ENCODE measurements at regions not wholly inside any gene's neighbourhood (a gene's known extent, or its start where the extent isn't known, plus 50 kb on each side); places are given as distances from the start of the nearest gene placed in this dataset.

DNA sequence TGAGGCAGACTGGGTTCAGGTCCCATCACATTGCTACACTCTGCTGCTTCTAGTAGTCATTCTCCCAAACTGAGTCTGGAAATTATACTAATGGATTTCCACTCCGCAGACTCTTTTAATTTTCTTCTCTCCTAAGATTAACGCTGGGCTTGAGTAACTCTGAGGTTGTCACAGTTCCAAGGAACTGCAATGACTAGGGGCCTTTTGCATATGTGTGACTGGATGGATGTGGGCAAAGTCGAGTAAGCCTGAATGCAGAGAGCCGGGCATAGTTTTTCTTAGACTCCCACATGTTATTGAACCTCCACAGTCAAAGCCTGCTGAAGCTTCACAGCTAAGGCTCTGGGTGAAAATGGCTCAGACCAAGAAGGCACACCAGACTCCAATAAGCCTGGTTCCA, 160.9 kb upstream of the PROX1 start (continued):
- TF ChIP-seq TOX (CRISPR knock-in tag; IDR thresholded peaks at IDR 0.05; ENCODE audit: borderline replicate concordance) (no peak), PPARA (CRISPR knock-in tag; IDR thresholded peaks at IDR 0.05; ENCODE audit: borderline replicate concordance) (no peak)

DNA sequence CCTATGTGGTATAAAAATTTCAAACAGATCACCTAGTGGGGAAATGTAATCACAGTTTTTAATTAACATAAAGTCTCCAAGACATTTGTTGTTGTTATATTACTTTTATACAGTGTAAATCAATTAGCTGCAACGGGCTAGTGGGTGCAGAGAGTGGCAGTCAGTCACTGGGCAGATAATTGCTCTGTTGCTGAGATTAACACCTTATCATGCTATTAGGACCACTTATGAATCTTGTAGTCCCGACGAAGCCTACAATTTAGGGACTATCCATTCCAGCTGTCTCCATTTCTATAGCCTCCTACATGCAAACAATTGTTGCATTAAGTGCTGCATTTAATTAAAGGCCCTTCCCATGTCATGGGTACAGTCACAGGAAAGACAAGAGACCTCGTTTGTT, 158.9 kb upstream of the PROX1 start:
- TF ChIP-seq, protein P1, sequence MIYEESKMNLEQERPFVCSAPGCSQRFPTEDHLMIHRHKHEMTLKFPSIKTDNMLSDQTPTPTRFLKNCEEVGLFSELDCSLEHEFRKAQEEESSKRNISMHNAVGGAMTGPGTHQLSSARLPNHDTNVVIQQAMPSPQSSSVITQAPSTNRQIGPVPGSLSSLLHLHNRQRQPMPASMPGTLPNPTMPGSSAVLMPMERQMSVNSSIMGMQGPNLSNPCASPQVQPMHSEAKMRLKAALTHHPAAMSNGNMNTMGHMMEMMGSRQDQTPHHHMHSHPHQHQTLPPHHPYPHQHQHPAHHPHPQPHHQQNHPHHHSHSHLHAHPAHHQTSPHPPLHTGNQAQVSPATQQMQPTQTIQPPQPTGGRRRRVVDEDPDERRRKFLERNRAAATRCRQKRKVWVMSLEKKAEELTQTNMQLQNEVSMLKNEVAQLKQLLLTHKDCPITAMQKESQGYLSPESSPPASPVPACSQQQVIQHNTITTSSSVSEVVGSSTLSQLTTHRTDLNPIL (CRISPR knock-in tag; IDR thresholded peaks at IDR 0.05; ENCODE audit: low read depth), result no peak
- TF ChIP-seq, protein P2, sequence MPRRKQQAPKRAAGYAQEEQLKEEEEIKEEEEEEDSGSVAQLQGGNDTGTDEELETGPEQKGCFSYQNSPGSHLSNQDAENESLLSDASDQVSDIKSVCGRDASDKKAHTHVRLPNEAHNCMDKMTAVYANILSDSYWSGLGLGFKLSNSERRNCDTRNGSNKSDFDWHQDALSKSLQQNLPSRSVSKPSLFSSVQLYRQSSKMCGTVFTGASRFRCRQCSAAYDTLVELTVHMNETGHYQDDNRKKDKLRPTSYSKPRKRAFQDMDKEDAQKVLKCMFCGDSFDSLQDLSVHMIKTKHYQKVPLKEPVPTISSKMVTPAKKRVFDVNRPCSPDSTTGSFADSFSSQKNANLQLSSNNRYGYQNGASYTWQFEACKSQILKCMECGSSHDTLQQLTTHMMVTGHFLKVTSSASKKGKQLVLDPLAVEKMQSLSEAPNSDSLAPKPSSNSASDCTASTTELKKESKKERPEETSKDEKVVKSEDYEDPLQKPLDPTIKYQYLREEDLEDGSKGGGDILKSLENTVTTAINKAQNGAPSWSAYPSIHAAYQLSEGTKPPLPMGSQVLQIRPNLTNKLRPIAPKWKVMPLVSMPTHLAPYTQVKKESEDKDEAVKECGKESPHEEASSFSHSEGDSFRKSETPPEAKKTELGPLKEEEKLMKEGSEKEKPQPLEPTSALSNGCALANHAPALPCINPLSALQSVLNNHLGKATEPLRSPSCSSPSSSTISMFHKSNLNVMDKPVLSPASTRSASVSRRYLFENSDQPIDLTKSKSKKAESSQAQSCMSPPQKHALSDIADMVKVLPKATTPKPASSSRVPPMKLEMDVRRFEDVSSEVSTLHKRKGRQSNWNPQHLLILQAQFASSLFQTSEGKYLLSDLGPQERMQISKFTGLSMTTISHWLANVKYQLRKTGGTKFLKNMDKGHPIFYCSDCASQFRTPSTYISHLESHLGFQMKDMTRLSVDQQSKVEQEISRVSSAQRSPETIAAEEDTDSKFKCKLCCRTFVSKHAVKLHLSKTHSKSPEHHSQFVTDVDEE (CRISPR knock-in tag; IDR thresholded peaks at IDR 0.05), result no peak
- TF ChIP-seq TCF4 (CRISPR knock-in tag; IDR thresholded peaks at IDR 0.05; ENCODE audit: borderline replicate concordance), result no peak
- TF ChIP-seq CSDC2 (CRISPR knock-in tag; IDR thresholded peaks at IDR 0.05), result no peak
- TF ChIP-seq CSRNP3 (CRISPR knock-in tag; IDR thresholded peaks at IDR 0.05), result no peak
- TF ChIP-seq ZFP30 (CRISPR knock-in tag; IDR thresholded peaks at IDR 0.05), result no peak
- no peak for TF ChIP-seq PPARA (CRISPR knock-in tag; IDR thresholded peaks at IDR 0.05; ENCODE audit: borderline replicate concordance)
- no peak for TF ChIP-seq TOX (CRISPR knock-in tag; IDR thresholded peaks at IDR 0.05; ENCODE audit: borderline replicate concordance)
- ATAC-seq, result no peak

DNA sequence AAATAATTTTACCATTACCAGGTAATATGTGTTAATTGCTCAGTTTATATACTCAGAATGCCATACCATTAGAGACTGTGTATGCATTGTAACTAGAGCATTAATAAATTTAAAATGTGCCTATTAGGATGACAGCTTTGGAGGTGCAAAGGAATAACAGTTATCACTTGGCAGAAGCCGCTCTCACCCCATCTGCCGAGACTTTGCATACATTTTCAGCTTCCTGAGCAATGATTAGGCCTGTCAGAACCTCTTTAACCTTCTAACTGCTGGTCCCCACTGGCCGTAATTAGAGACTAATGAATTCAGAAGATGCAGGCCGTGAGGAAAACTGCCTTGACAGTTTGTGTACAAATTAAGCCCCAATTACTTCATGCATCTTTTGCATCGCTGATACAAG, 158.0 kb upstream of the PROX1 start:
- ATAC-seq, result no peak
- no peak for TF ChIP-seq PPARA (CRISPR knock-in tag; IDR thresholded peaks at IDR 0.05; ENCODE audit: borderline replicate concordance)
- TF ChIP-seq ZNF70 (CRISPR knock-in tag; IDR thresholded peaks at IDR 0.05), result no peak

DNA sequence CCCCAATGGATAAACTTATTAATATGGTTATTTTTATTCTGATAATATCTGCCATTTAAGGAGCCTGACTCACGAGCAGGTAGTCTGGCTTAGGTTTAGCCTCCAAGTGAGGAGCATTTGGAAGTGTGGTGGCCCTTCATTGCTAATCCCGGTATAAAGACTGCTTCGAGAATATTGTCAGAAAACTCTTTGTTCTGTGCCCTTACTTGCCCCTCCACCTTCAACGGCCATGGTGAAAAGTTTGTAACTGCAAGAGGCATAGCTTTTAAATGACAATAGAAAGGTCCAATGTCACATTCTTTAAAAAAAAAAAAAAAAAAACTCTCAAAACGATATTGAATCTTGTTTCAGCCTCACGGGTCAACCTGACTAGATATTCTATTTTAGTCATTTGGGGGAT, 157.4 kb upstream of the PROX1 start:
- no peak for ATAC-seq
- TF ChIP-seq ESRRG (CRISPR knock-in tag; IDR thresholded peaks at IDR 0.05) (no peak), GLIS3 (CRISPR knock-in tag; IDR thresholded peaks at IDR 0.05) (no peak), ZFP30 (CRISPR knock-in tag; IDR thresholded peaks at IDR 0.05) (no peak), SNAI2 (CRISPR knock-in tag; IDR thresholded peaks at IDR 0.05) (no peak), CSDC2 (CRISPR knock-in tag; IDR thresholded peaks at IDR 0.05) (no peak), ZNF565 (CRISPR knock-in tag; conservative IDR thresholded peaks at IDR 0.05; ENCODE audit: low read depth) (no peak), OSR1 (CRISPR knock-in tag; IDR thresholded peaks at IDR 0.05) (no peak), ZNF70 (CRISPR knock-in tag; IDR thresholded peaks at IDR 0.05) (no peak), RARB (CRISPR knock-in tag; IDR thresholded peaks at IDR 0.05) (no peak), BACH2 (CRISPR knock-in tag; IDR thresholded peaks at IDR 0.05; ENCODE audit: borderline replicate concordance) (no peak), TCF4 (CRISPR knock-in tag; IDR thresholded peaks at IDR 0.05; ENCODE audit: borderline replicate concordance) (no peak), CSRNP3 (CRISPR knock-in tag; IDR thresholded peaks at IDR 0.05) (no peak), ZC3H10 (CRISPR knock-in tag; IDR thresholded peaks at IDR 0.05) (no peak), ZNF8 (CRISPR knock-in tag; IDR thresholded peaks at IDR 0.05) (no peak), PPARA (CRISPR knock-in tag; IDR thresholded peaks at IDR 0.05; ENCODE audit: borderline replicate concordance) (no peak), ARNTL (CRISPR knock-in tag; IDR thresholded peaks at IDR 0.05; ENCODE audit: borderline replicate concordance, low read depth) (no peak)
- TF ChIP-seq, protein P2 (CRISPR knock-in tag; IDR thresholded peaks at IDR 0.05), result no peak
- TF ChIP-seq, protein P1 (CRISPR knock-in tag; IDR thresholded peaks at IDR 0.05; ENCODE audit: low read depth), result no peak

Data from SK-N-SH treated with all-trans-retinoic acid at 6 μM for 48 hours (cell line).